ENCODE measurements at regions not wholly inside any gene's neighbourhood (a gene's known extent, or its start where the extent isn't known, plus 50 kb on each side); places are given as distances from the start of the nearest gene placed in this dataset.

GRCh38 chr10:36474456-36474855 lies 650.9 kb upstream of the ANKRD30A start:
- TF ChIP-seq, protein P1, sequence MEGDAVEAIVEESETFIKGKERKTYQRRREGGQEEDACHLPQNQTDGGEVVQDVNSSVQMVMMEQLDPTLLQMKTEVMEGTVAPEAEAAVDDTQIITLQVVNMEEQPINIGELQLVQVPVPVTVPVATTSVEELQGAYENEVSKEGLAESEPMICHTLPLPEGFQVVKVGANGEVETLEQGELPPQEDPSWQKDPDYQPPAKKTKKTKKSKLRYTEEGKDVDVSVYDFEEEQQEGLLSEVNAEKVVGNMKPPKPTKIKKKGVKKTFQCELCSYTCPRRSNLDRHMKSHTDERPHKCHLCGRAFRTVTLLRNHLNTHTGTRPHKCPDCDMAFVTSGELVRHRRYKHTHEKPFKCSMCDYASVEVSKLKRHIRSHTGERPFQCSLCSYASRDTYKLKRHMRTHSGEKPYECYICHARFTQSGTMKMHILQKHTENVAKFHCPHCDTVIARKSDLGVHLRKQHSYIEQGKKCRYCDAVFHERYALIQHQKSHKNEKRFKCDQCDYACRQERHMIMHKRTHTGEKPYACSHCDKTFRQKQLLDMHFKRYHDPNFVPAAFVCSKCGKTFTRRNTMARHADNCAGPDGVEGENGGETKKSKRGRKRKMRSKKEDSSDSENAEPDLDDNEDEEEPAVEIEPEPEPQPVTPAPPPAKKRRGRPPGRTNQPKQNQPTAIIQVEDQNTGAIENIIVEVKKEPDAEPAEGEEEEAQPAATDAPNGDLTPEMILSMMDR (IDR thresholded peaks at IDR 0.05) = no peak
- TF ChIP-seq POLR2A (IDR thresholded peaks at IDR 0.05) (no peak), POLR2AphosphoS5 (IDR thresholded peaks at IDR 0.05) (no peak)

All from upper lobe of left lung (tissue), 4 donors.